ENCODE measurements at regions not wholly inside any gene's neighbourhood (a gene's known extent, or its start where the extent isn't known, plus 50 kb on each side); places are given as distances from the start of the nearest gene placed in this dataset.
"Not testable (repeated sequence)": the region's sequence is repeated elsewhere in the genome, so short reads cannot be mapped to it uniquely, and the experiment has no call there.

DNA sequence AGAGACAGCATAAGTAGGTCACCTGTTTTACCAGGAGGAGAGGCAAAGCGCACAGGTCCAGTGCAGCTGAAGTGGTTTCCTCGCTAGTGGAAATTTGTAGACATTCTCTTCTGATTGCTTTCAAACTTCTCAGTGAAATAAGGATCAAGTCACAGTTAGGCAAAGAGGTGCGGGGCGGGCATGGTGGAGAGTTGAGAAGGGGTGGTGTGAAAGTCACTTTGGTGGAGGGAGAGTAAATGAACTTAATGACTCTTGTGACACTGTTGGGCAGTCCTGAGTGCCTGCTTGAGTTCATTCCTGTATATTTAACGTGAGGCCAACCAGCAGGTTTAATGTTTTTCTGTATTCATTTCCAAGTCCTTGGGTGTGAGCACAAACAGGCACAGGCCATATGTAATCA lies 235.6 kb downstream of the TRIML1 start:
- no peak for DNase-seq (ENCODE audit: low read depth)

DNA sequence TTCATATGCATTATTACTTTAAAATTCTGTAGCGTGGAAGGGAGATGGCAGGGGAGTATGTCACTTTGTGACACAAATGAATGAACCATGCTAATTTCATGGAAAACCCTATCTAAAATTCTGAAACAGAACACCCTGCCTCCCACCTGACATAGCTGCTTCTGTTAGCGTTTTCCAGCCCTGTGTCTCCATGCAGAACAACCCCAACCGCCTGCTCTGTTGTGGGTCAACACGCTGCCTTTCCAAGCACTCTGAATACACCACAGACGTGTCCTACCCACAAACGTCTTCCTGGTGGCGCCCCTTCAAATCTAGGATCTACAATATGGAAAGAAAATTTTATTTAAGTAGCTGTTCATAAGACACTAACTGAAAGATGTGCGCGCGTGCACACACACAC lies 238.6 kb downstream of the TRIML1 start:
- no peak for DNase-seq (ENCODE audit: low read depth)

DNA sequence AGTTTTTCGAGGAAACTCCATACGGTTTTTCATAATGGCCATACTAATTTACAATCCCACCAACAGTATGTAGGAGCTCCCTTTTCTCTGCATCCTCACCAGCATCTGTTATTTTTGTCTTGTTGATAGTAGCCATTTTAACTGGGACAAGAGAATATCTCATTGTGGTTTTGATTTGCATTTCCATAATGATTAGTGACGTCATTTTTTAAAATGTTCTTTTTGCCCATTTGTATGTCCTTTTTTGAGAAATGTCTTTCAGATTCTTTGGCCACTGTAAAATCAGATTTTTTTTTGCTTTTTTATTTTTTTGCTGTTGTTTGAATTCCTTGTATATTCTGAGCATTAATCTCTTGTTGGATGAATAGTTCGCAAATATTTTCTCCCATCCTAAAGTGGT lies 243.9 kb downstream of the TRIML1 start:
- no peak for DNase-seq (ENCODE audit: low read depth)

DNA sequence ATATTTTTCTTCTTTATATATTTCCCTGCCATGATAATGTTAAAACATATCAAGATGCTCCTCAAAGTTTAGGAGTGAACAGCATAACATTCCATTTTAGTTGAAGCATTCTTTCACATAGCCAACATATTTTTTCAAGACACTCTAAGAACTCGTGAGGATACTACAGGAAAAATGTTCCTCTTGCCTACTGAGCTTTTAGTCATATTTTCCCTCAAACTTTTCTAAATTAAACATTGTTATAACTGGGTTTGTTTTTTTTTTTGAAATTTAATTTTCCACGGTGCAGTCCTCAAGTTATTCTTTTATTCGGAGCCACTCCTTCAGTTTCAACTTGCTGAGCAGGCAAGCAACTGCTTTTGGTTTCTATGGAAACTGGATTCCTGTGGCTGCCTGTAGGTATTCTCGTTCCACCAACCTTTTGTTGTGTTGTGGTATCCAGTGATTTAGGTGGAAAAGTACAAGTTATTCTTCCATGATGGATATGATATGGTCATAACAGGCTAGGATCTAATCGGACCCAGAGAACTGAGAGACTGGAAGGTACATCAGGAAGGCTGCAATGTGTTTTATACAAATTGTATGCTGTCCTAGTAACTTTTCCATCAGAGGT lies 248.0 kb downstream of the TRIML1 start:
- no peak for DNase-seq (ENCODE audit: low read depth)

DNA sequence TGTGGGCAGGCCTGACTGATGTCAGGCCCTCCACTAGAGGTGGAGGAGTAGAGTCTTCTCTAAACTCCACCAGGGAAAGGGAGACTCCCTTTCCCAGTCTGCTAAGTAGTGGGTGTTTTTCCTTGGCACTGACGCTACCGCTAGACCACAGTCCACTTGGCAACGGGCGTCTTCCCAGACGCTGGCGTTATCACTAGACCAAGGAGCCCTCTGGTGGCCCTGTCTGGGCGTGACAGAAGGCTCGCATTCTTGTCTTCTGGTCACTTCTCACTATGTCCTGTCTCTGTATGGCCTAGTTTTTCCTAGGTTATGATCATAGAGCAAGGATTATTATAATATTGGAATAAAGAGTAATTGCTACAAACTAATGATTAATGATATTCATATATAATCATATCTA lies 252.1 kb downstream of the TRIML1 start:
- DNase-seq (ENCODE audit: low read depth), result not testable (repeated sequence)

DNA sequence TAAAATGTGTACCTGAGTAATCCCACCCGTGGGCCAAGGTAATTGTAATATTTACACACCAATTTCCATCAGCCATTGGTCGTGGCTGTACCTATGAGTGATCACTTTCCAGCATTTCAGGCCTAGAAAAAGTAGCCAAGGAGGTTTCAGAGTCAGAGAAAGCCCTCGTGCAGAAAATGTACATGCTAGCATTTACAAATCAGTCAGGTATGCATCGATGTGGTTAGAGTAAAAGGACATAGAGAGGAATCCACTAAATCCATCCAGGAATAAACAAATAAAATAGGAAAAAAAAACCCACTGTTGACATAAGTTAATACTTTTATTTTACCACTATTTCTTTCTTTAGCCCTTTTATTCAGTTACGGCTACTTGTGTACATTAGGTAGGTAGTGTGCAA lies 256.8 kb downstream of the TRIML1 start:
- DNase-seq (ENCODE audit: low read depth), result no peak

DNA sequence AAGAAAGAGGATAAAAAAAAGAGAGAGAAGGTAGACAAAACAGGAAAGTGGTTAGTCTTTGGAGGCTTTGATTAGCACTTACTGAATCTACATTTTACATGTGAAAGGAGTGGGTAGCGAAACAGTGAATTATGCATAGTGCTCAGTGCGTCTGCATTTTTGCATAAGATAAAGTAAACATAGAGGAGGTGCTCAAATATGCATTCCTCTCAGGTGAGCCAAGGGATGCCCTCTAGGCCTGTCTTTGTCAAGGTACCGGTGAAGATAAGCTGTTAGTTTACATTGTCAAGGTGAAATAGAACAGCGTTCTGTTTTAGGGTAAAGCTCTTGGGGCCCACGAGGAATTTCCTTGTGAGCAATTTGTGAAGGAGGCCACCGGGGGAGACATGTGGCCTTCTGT lies 260.6 kb downstream of the TRIML1 start:
- no peak for DNase-seq (ENCODE audit: low read depth)

DNA sequence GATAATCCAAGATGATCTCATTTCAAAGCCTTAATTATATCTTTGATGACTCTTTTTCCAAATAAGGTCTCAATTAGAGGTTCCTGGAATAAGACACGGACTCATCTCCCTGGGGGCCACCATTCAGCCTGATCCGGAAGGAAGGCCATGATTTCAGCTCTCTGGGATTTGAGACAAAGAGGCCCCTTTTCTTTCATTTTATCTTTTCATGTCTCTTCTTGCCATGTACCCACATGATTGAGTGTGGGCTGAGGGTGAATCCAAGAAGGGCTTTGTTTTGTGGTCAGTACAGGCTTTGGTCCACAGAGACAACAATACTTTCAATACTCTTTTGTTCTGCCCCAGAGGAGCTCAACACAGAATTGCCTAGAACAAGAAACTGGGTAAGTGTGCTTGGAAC lies 261.2 kb downstream of the TRIML1 start:
- no peak for DNase-seq (ENCODE audit: low read depth)

DNA sequence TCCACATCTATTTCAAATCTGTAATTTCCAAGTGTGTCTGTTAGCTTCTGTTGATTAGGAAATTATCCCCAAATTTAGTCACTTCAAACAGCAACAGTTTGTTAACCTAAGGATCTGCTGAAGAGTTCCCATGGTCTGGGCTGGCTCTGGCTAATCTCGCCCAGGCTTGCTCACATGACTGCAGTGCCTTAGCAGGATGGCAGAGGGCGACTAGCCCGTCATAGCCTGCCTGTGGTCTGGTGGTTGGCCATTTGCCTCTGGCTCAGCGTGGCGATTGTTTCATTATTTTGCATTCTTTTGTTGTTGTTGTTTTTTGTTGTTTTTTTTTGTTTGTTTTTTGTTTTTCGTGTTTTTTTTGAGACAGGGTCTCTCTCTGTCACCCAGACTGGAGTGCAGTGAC lies 264.0 kb downstream of the TRIML1 start:
- DNase-seq (ENCODE audit: low read depth), result no peak

DNA sequence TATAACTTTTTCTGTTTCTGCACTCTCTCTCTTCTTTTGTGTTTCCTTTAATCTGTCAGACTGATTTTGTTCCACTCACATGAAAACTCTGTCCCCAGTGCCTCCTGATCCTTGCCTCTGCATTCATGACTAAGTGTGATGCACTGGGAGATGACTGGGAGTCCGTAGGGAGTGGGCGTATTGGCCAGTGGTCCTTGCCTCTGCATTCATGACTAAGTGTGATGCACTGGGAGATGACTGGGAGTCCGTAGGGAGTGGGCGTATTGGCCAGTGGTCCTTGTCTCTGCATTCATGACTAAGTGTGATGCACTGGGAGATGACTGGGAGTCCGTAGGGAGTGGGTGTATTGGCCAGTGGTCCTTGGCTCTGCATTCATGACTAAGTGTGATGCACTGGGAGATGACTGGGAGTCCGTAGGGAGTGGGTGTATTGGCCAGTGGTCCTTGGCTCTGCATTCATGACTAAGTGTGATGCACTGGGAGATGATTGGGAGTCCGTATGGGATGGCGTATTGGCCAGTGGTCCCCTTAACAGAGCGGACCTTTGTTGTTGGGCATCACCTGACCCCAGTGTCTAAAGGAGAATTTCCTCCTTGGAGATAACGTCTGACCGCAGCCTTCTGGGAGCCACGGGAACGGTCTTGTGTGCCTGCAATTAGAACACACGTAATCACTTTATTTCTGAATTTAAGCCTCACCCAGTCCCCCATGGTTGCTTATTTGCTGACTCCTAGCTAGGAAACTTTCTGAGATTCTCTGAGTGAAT lies 266.0 kb downstream of the TRIML1 start:
- DNase-seq (ENCODE audit: low read depth), result not testable (repeated sequence)

DNA sequence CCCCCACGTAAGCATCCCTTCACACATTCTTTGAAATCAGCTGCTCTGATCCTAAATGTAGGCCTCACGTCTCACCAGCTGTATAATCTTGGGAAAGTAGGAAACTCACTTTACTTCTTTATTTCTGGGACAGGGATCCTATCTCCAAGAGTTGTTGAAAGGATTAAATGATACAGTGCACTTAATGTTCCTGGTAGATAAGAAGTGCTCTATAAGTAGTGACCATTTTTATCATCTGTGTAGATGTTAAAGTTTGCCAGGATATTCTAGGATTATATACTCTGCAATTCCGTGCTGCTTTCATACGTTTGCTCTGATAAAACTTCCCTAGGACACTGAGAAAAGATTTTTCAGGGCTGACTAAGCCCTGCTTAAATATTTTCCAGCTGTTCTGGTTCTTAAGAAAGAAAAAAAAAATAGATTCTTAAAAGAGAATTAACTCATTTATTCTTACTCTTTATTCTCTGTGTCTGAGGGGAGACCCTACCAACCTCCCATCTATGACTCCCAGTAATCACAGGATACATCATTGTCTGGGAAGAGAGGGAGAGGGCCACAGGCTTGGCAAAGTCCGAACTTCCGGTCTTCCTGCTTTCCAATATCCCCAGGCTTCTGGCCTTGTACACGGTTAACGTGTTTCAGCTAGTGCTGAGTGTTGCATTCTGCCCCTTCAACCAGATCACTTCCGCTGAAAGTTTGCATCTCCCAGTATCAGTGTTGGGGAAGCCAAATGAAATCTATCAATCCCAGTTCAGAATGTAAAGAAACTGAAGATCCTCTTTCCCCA lies 269.2 kb downstream of the TRIML1 start:
- no peak for DNase-seq (ENCODE audit: low read depth)

DNA sequence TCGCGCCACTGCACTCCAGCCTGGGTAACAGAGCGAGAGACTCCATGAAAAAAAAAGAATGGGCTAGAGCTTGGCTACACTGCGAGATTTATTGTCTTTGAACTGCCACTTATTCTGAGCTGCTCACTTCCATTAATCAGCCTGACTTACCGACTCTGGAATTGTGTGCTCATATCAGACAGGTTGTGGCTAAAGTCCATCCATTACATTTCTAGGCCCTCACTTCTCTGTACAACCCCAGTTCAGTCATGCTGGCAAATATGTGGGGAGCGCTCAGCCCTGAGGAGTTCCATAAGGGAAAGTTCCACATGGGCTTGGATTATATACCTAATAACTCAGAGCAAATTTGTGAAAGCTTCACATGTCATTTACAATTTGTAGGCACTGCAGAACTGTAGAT lies 270.6 kb downstream of the TRIML1 start:
- no peak for DNase-seq (ENCODE audit: low read depth)

DNA sequence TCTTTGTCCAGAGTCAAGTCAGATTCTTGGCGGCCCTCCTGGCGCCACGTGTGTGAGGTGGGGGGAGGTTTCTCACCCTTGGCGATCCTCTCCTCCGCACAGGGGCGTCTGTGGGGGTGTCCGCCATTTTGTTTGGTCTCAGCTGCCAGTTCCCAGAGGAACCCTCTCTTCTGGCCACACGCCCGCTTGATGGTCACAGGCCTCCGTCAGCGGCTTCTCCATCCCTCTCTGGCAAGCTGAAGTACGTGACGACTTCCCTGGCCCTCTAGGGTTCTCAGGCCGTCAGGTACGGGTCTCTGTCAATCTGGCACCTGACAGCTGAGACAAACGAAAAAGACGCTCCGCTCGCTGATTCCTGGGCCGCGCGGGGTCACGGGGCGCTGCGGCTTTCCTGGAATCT lies 272.6 kb downstream of the TRIML1 start:
- DNase-seq (ENCODE audit: low read depth), result no peak

DNA sequence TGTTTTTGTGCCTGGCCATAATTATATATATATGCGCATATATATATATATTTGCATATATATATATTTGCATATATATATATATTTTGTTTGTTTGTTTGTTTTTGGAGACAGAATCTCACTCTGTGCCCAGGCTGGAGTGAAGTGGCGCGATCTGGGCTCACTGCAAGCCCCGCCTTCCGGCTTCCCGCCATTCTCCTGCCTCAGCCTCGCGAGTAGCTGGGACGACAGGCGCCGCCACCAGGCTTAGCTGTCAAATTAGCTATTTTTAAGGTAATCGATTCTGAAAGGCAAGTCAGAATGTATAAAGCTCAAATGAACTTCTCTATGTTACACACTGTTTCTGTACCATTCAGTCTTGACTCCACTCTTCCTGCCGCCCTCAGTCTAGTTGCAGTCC lies 273.3 kb downstream of the TRIML1 start:
- no peak for DNase-seq (ENCODE audit: low read depth)

DNA sequence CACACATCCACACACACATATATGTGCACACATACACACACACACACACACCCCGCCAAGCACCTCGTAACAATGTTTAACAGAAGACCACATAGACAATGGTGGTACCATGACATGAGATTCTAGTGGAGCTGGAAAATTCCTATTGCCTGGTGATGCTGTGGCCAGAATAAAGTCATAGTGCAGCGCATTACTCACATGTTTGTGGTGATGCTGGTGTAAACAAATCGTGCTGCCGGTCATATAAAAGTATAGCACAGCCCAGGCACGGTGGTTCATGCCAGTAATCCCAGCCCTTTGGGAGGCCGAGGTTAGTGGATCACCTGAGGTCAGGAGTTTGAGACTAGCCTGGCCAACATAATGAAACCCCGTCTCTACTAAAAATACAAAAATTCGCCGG lies 275.2 kb downstream of the TRIML1 start:
- no peak for DNase-seq (ENCODE audit: low read depth)

DNA sequence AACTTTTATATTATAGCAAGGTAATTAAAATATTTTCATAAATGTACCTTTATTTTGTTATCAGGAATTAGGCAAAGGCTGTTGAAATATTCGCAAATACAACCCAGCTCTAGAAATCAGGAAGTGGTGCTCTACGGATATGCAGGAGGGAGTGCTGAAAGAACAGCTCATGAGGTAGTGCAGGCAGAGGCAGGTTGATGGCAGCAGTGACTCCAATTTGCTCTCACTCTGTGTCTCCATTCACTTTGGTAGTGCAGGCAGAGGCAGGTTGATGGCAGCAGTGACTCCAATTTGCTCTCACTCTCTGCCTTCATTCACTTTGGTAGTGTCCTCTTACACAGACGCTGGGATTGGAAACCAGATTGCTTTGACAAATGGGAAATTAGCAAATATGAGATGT lies 277.9 kb downstream of the TRIML1 start:
- no peak for DNase-seq (ENCODE audit: low read depth)

DNA sequence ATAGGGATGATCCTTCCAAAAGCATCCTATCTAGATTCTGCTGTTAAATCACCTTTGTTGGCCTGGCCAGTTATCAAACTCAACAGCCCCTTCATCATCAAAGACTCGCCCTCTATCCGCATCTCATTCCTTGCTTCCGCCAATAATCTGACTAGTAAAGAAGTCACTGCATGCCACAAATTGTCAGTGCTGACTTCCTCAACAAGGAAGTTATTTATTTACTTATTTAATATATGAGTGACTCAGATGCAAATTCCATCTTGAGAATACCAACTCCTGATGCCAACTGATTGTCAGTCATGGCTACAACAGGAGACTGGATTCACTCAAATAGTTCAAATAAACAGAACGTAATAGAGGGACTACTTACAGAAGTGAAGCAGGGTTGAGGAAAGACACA lies 283.8 kb downstream of the TRIML1 start:
- DNase-seq (ENCODE audit: low read depth), result no peak

DNA sequence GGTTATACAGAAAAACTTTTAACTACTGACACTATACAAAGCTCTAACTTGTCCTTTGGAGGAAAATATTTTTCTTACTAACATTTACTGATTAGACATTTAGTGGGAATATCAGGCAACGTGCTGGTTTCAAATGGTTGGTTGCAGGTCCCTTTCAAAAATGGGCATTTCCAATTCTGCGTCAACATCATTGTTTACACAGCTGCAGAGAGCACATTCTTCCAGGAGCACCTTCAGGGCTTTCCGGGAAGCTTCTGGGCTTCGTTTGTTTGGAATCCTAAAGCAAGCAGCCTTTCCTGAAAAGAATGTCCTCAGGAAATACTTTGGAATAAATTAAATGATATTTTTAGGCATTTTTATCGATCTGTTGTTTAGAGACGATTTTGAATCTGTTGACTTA lies 289.7 kb downstream of the TRIML1 start:
- no peak for DNase-seq (ENCODE audit: low read depth)

DNA sequence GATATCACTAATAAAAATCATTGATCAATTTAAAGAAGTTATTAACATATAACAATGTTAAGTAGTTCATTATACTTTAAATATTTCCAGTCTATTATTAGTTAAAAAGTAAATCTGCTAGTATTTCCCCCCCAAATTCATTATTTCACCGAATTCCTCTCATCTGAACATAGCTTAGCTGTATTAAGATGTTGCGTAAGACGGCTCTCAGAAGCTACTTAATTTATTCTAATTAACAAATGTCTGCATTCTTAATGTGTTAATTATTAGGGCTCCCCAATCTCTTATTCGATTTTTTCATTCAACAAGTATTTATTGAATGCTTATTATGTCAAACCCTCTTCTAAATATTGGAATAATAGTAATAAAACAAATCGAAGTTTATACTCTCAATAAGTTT lies 290.7 kb downstream of the TRIML1 start:
- DNase-seq (ENCODE audit: low read depth), result no peak

DNA sequence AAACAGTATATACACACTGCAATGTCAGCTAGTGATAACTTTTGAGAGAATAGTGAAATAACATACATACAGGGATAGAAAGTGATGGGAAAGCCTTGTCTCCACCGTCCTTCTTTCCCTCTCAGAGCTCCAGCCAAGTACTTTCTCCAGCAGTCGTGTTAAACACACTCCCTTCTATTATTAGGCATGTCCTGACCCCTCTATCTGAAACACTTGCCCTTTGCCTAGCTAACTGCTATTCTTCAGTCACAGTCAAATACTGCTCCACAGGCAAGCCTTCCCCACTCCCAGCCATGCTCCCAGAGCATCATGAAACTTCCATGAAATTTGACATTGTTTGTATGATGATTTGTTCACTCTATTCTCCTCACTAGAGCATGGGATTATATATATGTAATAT lies 291.1 kb downstream of the TRIML1 start:
- no peak for DNase-seq (ENCODE audit: low read depth)

DNA sequence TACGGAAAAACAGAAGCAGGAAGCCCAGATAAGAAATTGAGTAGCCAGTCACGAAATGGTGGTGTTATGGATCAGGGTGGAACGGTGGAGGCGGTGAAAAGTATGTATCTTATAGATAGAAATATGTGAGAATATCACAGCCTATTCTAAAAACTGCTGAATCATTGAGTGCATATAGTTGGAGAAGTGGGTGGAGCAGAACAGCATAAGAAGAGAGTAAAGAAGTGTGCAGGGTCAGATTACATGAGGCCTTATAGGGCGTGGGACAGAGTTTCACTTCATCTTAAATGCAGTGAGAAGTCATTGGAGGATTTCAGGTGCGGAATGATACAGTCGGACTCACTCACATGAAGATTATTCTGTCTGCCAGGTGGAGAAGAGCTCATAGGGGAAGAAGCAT lies 293.1 kb downstream of the TRIML1 start:
- DNase-seq (ENCODE audit: low read depth), result no peak

DNA sequence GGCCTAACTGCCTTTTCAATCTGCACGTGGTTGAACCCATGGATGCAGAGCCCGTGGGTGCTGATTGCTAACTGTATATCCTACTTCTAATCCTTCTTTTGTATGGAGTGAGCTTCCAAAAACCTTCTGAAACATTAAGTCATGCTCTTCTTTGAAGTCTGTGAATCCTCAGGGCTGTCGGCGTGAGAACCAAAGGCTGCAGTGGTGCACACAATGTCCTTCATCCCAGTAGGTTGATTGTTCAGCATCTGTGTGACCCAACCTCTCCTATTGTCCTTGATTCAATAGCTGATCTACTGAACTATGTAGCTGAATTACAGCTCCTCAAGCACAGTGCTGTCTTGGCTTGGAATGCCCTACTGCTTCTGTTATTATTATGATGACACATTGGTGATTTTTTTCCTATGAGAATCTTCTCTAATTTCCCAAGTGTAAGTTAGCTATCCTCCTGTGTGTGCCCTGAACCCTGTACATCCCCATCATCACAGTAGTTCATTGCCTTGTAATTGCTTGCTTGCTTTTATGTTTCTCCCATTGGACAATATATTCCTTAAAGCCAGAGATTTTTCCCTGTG lies 294.6 kb downstream of the TRIML1 start:
- DNase-seq (ENCODE audit: low read depth), result no peak

DNA sequence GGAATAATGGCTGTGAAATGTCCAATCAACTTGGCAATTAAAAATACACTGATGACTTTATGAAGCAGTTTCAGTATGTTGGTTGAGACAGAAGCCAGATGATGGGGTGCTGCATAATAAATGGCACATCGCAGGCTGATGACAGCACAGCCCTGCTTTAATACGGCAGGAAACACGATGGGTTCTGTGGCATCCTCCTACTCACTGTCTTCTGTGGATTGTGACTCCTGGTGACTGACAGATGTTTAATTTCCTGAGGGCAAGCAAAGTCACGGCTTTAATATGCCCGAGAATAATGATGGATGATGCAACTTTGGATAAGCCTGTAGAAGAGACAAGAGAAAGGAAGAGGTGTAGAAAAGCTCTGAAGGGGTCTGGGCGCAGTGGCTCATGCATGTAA lies 295.4 kb downstream of the TRIML1 start:
- DNase-seq (ENCODE audit: low read depth), result no peak
